PC-9 (cell line): ENCODE measurements at regions not wholly inside any gene's neighbourhood (a gene's known extent, or its start where the extent isn't known, plus 50 kb on each side); places are given as distances from the start of the nearest gene placed in this dataset.

ENCODE experiments used
- BruUV-seq: library from RNA; stranded (reverse); fragments of 400-500 nt; replicated peaks from 2 replicates; lab custom pipeline; 2021; lab: Mats Ljungman, UMichigan
- CTCF ChIA-PET: fragments of 300-600 bp; sonication (Branson Sonifier 250); formaldehyde crosslinking; loops from one replicate; lab custom pipeline; 2022; ENCODE audit warnings: antibody characterized with exemption; lab: Charles Lee
- POLR2A ChIA-PET: fragments of 300-600 bp; sonication (Branson Sonifier 250); formaldehyde crosslinking; loops from one replicate; lab custom pipeline; 2022; ENCODE audit warnings: antibody characterized with exemption; ENCODE audit not compliant: unreplicated experiment; lab: Charles Lee
- DNase-seq, 2 experiments: peaks; one replicate each; pipeline versions ENCODE4 v3.0.0 to v3.0.0-alpha.2; 2015 to 2022; ENCODE audit warnings: mixed read lengths in 1 of 2
- H2AFZ ChIP-seq: fragments of 200-600 bp; sonication (generic); 2 replicates; pipeline ENCODE4 v1.8.1; 2017; ENCODE audit warnings: antibody characterized with exemption
- H3F3A ChIP-seq: fragments of 200-600 bp; sonication (generic); 2 replicates; pipeline ENCODE4 v1.8.1; 2017; ENCODE audit warnings: antibody characterized with exemption, mild to moderate bottlenecking, low read depth; ENCODE audit not compliant: insufficient read depth
- H3K27ac ChIP-seq: fragments of 200-600 bp; sonication (generic); 2 replicates; pipeline ENCODE4 v1.6.1; 2016; ENCODE audit warnings: mixed run types
- H3K27me3 ChIP-seq: fragments of 200-600 bp; sonication (generic); 2 replicates; pipeline ENCODE4 v1.6.1; 2016; ENCODE audit warnings: low read depth, mixed run types; ENCODE audit not compliant: insufficient read depth
- H3K36me3 ChIP-seq: fragments of 200-600 bp; sonication (generic); 2 replicates; pipeline ENCODE4 v1.6.1; 2016; ENCODE audit warnings: low read depth, mixed run types
- H3K4me1 ChIP-seq: fragments of 200-600 bp; sonication (generic); replicated peaks from 2 replicates; pipeline ENCODE4 v1.6.1; 2016; ENCODE audit warnings: mixed run types; ENCODE audit not compliant: insufficient read depth
- H3K4me2 ChIP-seq: fragments of 200-600 bp; sonication (generic); 2 replicates; pipeline ENCODE4 v1.6.1; 2017; ENCODE audit warnings: mixed run types
- H3K4me3 ChIP-seq: fragments of 200-600 bp; sonication (generic); 2 replicates; pipeline ENCODE4 v1.6.1; 2016; ENCODE audit warnings: mixed run types
- H3K79me2 ChIP-seq: fragments of 200-600 bp; sonication (generic); 2 replicates; pipeline ENCODE4 v1.6.1; 2017; ENCODE audit warnings: low read depth, mixed run types
- H3K9me2 ChIP-seq: fragments of 200-600 bp; sonication (generic); 2 replicates; pipeline ENCODE4 v1.8.1; 2017; ENCODE audit warnings: mild to moderate bottlenecking; ENCODE audit not compliant: insufficient read depth
- H3K9me3 ChIP-seq: fragments of 200-600 bp; sonication (generic); 2 replicates; pipeline ENCODE4 v1.8.1; 2016; ENCODE audit warnings: low read depth; ENCODE audit not compliant: insufficient read depth
- H4K20me1 ChIP-seq: fragments of 200-600 bp; sonication (generic); 2 replicates; pipeline ENCODE4 v1.8.1; 2017; ENCODE audit not compliant: insufficient read depth
- EZH2 ChIP-seq: fragments of 200-600 bp; sonication (generic); IDR thresholded peaks from 2 replicates; pipeline ENCODE4 v1.8.0; 2017; ENCODE audit warnings: antibody characterized with exemption, low read depth
- intact Hi-C: fragments of 100-400 bp; cut with micrococcal nuclease; formaldehyde crosslinking; loops from one replicate; pipeline ENCODE4 v1.10.0; 2022; ENCODE audit not compliant: unreplicated experiment
- TF ChIP-seq, protein P1 (sequence below): fragments of 200-600 bp; sonication (generic); conservative IDR thresholded peaks from 2 replicates; pipeline ENCODE4 v1.6.1; 2017; ENCODE audit warnings: mixed run types, antibody characterized with exemption, mild to moderate bottlenecking, moderate library complexity

DNA sequence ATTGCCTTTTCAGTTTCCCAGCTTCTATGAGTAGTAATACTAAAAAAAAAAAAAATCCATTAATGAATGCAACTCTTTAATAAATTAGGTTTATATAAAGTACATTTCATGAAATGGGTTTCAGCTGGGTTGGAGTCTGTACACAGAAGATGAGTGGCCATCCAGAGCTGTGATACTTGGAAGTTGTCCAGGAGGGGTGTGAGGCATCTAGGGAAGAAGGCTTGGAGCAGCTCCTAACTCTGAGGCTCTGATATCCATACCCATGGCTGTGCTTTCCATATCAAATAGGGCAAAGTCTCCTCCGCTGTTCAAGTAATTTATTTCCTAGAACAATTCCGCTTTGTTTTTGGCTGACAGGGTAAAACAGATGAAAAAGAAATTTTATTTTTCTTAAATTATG is 423.3 kb upstream of the TENM3 start:
- DNase-seq = no peak
- no peaks in the 10 kb centered on the region for H3F3A ChIP-seq
- no peak overlapping the region for H2AFZ ChIP-seq
- TF ChIP-seq, protein P1, sequence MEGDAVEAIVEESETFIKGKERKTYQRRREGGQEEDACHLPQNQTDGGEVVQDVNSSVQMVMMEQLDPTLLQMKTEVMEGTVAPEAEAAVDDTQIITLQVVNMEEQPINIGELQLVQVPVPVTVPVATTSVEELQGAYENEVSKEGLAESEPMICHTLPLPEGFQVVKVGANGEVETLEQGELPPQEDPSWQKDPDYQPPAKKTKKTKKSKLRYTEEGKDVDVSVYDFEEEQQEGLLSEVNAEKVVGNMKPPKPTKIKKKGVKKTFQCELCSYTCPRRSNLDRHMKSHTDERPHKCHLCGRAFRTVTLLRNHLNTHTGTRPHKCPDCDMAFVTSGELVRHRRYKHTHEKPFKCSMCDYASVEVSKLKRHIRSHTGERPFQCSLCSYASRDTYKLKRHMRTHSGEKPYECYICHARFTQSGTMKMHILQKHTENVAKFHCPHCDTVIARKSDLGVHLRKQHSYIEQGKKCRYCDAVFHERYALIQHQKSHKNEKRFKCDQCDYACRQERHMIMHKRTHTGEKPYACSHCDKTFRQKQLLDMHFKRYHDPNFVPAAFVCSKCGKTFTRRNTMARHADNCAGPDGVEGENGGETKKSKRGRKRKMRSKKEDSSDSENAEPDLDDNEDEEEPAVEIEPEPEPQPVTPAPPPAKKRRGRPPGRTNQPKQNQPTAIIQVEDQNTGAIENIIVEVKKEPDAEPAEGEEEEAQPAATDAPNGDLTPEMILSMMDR = no peak
- no peak for TF ChIP-seq EZH2
- H4K20me1 ChIP-seq = no peaks in the 10 kb centered on the region
- H3K4me1 ChIP-seq = no peaks in the 10 kb centered on the region
- H3K79me2 ChIP-seq = no peaks in the 10 kb centered on the region
- no peaks in the 10 kb centered on the region for H3K9me2 ChIP-seq
- no peaks in the 10 kb centered on the region for H3K27me3 ChIP-seq
- H3K9me3 ChIP-seq = no peaks in the 10 kb centered on the region
- CTCF ChIA-PET = no interaction called here
- intact Hi-C loops = no loop called here
- H3K27ac ChIP-seq = no peak overlapping the region
- H3K4me2 ChIP-seq = no peak overlapping the region
- no peak overlapping the region for H3K4me3 ChIP-seq
- H3K36me3 ChIP-seq = no peaks in the 10 kb centered on the region
- no TSS peak for BruUV-seq
- POLR2A ChIA-PET = no interaction called here

DNA sequence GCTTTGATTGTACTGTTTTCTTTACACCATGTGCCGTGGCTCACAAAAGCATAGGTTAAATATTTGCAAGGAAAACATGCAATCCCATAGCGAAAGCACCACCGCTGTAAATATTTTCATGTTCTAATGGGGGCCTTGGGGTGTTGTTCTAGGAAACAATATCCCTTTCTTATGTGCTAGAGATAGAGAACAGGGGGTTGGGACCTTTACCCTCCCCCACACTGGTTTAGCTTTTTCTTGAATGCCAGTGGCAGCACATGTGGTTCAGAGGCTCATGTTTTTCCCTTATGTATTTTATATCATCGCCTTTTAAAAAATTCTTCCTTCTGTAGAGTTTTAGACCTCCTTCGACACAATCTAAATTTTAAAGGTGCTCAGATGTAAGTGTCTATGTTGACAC is 422.6 kb upstream of the TENM3 start:
- POLR2A ChIA-PET = no interaction called here
- Histone ChIP-seq H3K4me2 (no peak overlapping the region), H3K4me3 (no peak overlapping the region), H3K36me3 (no peaks in the 10 kb centered on the region), H2AFZ (no peak overlapping the region), H3K27ac (no peak overlapping the region), H3F3A (no peaks in the 10 kb centered on the region), H3K4me1 (no peaks in the 10 kb centered on the region), H4K20me1 (no peaks in the 10 kb centered on the region), H3K9me3 (no peaks in the 10 kb centered on the region), H3K79me2 (no peaks in the 10 kb centered on the region), H3K27me3 (no peaks in the 10 kb centered on the region; the same call in 1 of the 2 replicates), H3K9me2 (no peaks in the 10 kb centered on the region)
- TF ChIP-seq EZH2 = no peak
- no TSS peak for BruUV-seq
- intact Hi-C loops = no loop called here
- DNase-seq = no peak
- CTCF ChIA-PET = no interaction called here

DNA sequence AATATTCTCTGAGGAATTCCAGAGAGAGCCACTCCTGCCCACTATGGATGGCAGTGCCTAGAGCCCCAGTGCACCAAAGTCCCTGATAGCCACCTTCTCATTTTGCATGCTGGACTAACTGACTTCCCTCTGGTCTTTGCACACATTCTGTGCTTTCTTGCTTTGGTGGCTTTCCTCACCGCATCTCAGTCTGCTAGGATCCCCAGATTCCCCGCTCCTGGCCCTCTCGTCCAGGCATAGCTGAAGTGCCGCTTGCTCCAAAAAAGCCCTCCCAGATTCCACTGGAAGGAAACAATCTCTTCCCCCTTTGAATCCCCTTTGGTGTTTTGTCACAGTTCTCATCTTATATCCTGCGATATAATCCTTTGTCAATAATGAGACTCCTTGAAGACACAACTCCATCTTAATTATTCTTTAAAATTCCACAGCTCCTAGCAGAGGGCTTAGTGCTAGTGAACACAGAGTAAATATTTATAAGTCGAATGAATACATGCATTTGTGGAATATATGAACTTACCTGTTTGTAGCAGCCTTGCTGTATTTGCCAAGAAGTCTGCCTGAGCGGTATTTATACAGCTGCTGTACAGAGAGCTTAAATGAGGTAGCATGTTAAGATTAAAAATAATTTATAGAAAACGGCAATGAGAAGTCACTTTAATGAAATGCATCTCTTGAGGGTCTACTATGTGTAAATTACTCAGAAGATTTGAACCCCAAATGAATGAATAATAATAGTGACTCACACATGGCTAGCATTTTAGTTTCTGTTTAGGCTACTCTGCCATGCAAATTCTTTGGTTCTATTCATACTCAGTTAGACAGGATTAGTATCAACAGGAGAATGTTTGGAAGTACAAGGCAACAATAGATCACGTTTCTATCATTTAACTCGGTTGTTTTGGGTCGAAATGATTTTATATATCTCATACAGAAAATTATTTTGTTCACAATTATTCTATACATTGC is 421.9 kb upstream of the TENM3 start:
- Histone ChIP-seq H3K4me3 (no peak overlapping the region), H3K27me3 (no peaks in the 10 kb centered on the region; the same call in 1 of the 2 replicates), H3F3A (no peaks in the 10 kb centered on the region), H3K4me1 (no peaks in the 10 kb centered on the region), H3K27ac (no peak overlapping the region), H3K9me3 (no peaks in the 10 kb centered on the region), H2AFZ (no peak overlapping the region), H3K79me2 (no peaks in the 10 kb centered on the region), H3K9me2 (no peaks in the 10 kb centered on the region), H3K36me3 (no peaks in the 10 kb centered on the region), H4K20me1 (no peaks in the 10 kb centered on the region), H3K4me2 (no peak overlapping the region)
- TF ChIP-seq, protein P1 = no peak
- TF ChIP-seq EZH2 = no peak
- ChIA-PET POLR2A (no interaction called here), CTCF (no interaction called here)
- intact Hi-C loops = no loop called here
- BruUV-seq = no TSS peak
- DNase-seq = no peak
